H1 (cell line): ENCODE measurements at regions not wholly inside any gene's neighbourhood (a gene's known extent, or its start where the extent isn't known, plus 50 kb on each side); places are given as distances from the start of the nearest gene placed in this dataset.
A peak's percentile ranks its signal among the peaks of the same experiment; 100 is the strongest.

Source experiments
- CTCF ChIA-PET: fragments of 300-600 bp; sonication (Branson Sonifier 250); formaldehyde crosslinking; loops from one replicate; lab custom pipeline; 2021; ENCODE audit not compliant: partially characterized antibody; lab: Charles Lee
- POLR2A ChIA-PET: fragments of 300-600 bp; sonication (Branson Sonifier 250); formaldehyde crosslinking; loops from one replicate; lab custom pipeline; 2021; ENCODE audit warnings: inconsistent platforms; ENCODE audit not compliant: partially characterized antibody; lab: Charles Lee
- DNase-seq, 2 experiments: peaks; one replicate each; pipeline versions ENCODE4 v3.0.0 to v3.0.0-alpha.2; 2010 to 2022; ENCODE audit warnings: low spot score in 2 of 2, low read depth in 1 of 2, mixed read lengths in 1 of 2
- FAIRE-seq: peaks from 2 replicates; lab custom pipeline; 2011; peaks lifted over from hg19 to GRCh38; lab: Jason Lieb, UNC
- H2AFZ ChIP-seq: 2 replicates; pipeline ENCODE4 v1.8.1; 2012; ENCODE audit warnings: low read length, inconsistent platforms
- H2AK5ac ChIP-seq: 2 replicates; pipeline ENCODE4 v1.6.1; 2013; ENCODE audit warnings: low read depth, low read length
- H2BK120ac ChIP-seq: replicated peaks from 2 replicates; pipeline ENCODE3; 2013; ENCODE audit warnings: low read depth, low read length, inconsistent platforms
- H2BK12ac ChIP-seq: 2 replicates; pipeline ENCODE4 v1.6.1; 2013; ENCODE audit warnings: low read depth, low read length
- H2BK15ac ChIP-seq: 2 replicates; pipeline ENCODE4 v1.6.1; 2013; ENCODE audit warnings: low read length
- H2BK20ac ChIP-seq: 2 replicates; pipeline ENCODE4 v1.6.1; 2013; ENCODE audit warnings: low read length
- H2BK5ac ChIP-seq: 2 replicates; pipeline ENCODE4 v1.6.1; 2013; ENCODE audit warnings: low read depth, low read length
- H3K14ac ChIP-seq: 2 replicates; pipeline ENCODE4 v1.6.1; 2013; ENCODE audit warnings: inconsistent platforms; ENCODE audit not compliant: insufficient read length
- H3K18ac ChIP-seq: 2 replicates; pipeline ENCODE4 v1.6.1; 2013; ENCODE audit warnings: low read length; ENCODE audit errors: extremely low read depth
- H3K23ac ChIP-seq: 2 replicates; pipeline ENCODE4 v1.6.1; 2013; ENCODE audit warnings: inconsistent platforms; ENCODE audit not compliant: insufficient read length
- H3K23me2 ChIP-seq: 2 replicates; pipeline ENCODE4 v1.6.1; 2013; ENCODE audit warnings: low read depth, low read length
- H3K27ac ChIP-seq: 2 replicates; pipeline ENCODE4 v1.6.1; 2011; ENCODE audit warnings: low read depth, low read length, inconsistent platforms
- H3K27me3 ChIP-seq, 4 experiments: replicated peaks in 1 of 4; 1 replicate in 1 of 4; 2 replicates in 3 of 4; pipeline versions ENCODE4 v1.6.1 to v1.8.1; 2011 to 2013; ENCODE audit warnings: low read length in 3 of 4, mild to moderate bottlenecking in 3 of 4, inconsistent platforms in 2 of 4, mixed read lengths in 2 of 4, moderate library complexity in 1 of 4; ENCODE audit not compliant: control insufficient read depth in 3 of 4, insufficient read depth in 3 of 4; ENCODE audit errors: extremely low read depth in 1 of 4
- H3K36me3 ChIP-seq, 4 experiments: 2 replicates each; pipeline versions ENCODE4 v1.6.1 to v1.8.1; 2011 to 2013; ENCODE audit warnings: mild to moderate bottlenecking in 4 of 4, low read length in 3 of 4, moderate library complexity in 2 of 4, control low read depth in 1 of 4, inconsistent platforms in 1 of 4; ENCODE audit not compliant: insufficient read depth in 4 of 4, control insufficient read depth in 2 of 4
- H3K4ac ChIP-seq: replicated peaks from 2 replicates; pipeline ENCODE3; 2013; ENCODE audit warnings: low read length, low read depth, mixed read lengths, inconsistent platforms; ENCODE audit not compliant: insufficient read length
- H3K4me1 ChIP-seq, 4 experiments: replicated peaks in 1 of 4; 1 replicate in 1 of 4; 2 replicates in 3 of 4; pipeline versions ENCODE4 v1.6.1 to v1.8.1; 2011 to 2013; ENCODE audit warnings: low read length in 3 of 4, inconsistent platforms in 2 of 4, mixed read lengths in 1 of 4; ENCODE audit not compliant: insufficient read depth in 4 of 4, control insufficient read depth in 3 of 4
- H3K4me2 ChIP-seq, 2 experiments: 2 replicates each; pipeline versions ENCODE4 v1.6.1 to v1.8.1; 2011 to 2013; ENCODE audit warnings: low read depth in 2 of 2, low read length in 2 of 2, control low read depth in 1 of 2, inconsistent platforms in 1 of 2, mild to moderate bottlenecking in 1 of 2; ENCODE audit not compliant: insufficient read depth in 1 of 2
- H3K4me3 ChIP-seq, 4 experiments: fragments of 200-600, 300-600 bp in 1 of 4; sonication (generic), shearing (Covaris generic), sonication (Bioruptor Twin) in 1 of 4; 2 replicates each; pipeline versions ENCODE4 v1.5.1 to v1.8.1; 2011 to 2016; ENCODE audit warnings: low read length in 4 of 4, low read depth in 3 of 4, control low read depth in 2 of 4, inconsistent platforms in 2 of 4, mild to moderate bottlenecking in 2 of 4, mixed read lengths in 1 of 4, moderate library complexity in 1 of 4; ENCODE audit not compliant: insufficient read depth in 2 of 4; ENCODE audit errors: extremely low read depth in 1 of 4
- H3K56ac ChIP-seq: replicated peaks from 2 replicates; pipeline ENCODE3; 2013; ENCODE audit warnings: low read depth, mild to moderate bottlenecking, mixed read lengths, low read length, inconsistent platforms; ENCODE audit not compliant: insufficient read length
- H3K79me1 ChIP-seq: 2 replicates; pipeline ENCODE4 v1.6.1; 2013; ENCODE audit warnings: low read depth, low read length, control low read depth
- H3K79me2 ChIP-seq, 2 experiments: 2 replicates each; pipeline versions ENCODE4 v1.6.1 to v1.8.1; 2012 to 2013; ENCODE audit warnings: low read length in 2 of 2, mild to moderate bottlenecking in 2 of 2, inconsistent platforms in 1 of 2; ENCODE audit not compliant: insufficient read depth in 2 of 2, control insufficient read depth in 1 of 2
- H3K9ac ChIP-seq, 4 experiments: replicated peaks in 1 of 4; 1 replicate in 1 of 4; 2 replicates in 3 of 4; pipeline versions ENCODE4 v1.6.1 to v1.8.1; 2011 to 2013; ENCODE audit warnings: low read depth in 3 of 4, low read length in 3 of 4, control low read depth in 2 of 4, mild to moderate bottlenecking in 2 of 4, moderate library complexity in 2 of 4, inconsistent platforms in 1 of 4; ENCODE audit errors: extremely low read depth in 1 of 4
- H3K9me3 ChIP-seq, 2 experiments: 2 replicates each; pipeline versions ENCODE4 v1.6.1 to v1.8.1; 2012 to 2013; ENCODE audit warnings: mild to moderate bottlenecking in 2 of 2, moderate library complexity in 2 of 2, control low read depth in 1 of 2, inconsistent platforms in 1 of 2, low read depth in 1 of 2, low read length in 1 of 2, mixed read lengths in 1 of 2; ENCODE audit not compliant: insufficient read depth in 2 of 2
- H4K20me1 ChIP-seq, 2 experiments: replicated peaks in 1 of 2; 2 replicates each; pipeline versions ENCODE3 to v1.8.1; 2011 to 2013; ENCODE audit warnings: inconsistent platforms in 2 of 2, low read length in 2 of 2, mild to moderate bottlenecking in 1 of 2; ENCODE audit not compliant: insufficient read depth in 2 of 2, control insufficient read depth in 1 of 2
- H4K5ac ChIP-seq: 2 replicates; pipeline ENCODE4 v1.6.1; 2013; ENCODE audit warnings: low read length, low read depth, mixed read lengths, inconsistent platforms; ENCODE audit not compliant: insufficient read length
- H4K8ac ChIP-seq: 2 replicates; pipeline ENCODE4 v1.8.0; 2013; ENCODE audit warnings: mild to moderate bottlenecking, moderate library complexity, low read length, inconsistent platforms; ENCODE audit not compliant: insufficient read depth; ENCODE audit errors: extremely low read depth
- H4K91ac ChIP-seq: replicated peaks from 2 replicates; pipeline ENCODE3; 2013; ENCODE audit warnings: low read length, mixed read lengths, inconsistent platforms; ENCODE audit not compliant: insufficient read length
- CTBP2 ChIP-seq: IDR thresholded peaks from 2 replicates; pipeline ENCODE4 v1.7.0; 2011; ENCODE audit warnings: borderline replicate concordance, mild to moderate bottlenecking, moderate library complexity, mixed read lengths, low read length; ENCODE audit not compliant: insufficient read depth, insufficient read length
- EGR1 ChIP-seq: IDR thresholded peaks from 2 replicates; pipeline ENCODE4 v1.6.1; 2011; ENCODE audit warnings: low read depth, low read length, borderline replicate concordance
- EP300 ChIP-seq, 2 experiments: IDR thresholded peaks; 1 replicate in 1 of 2; 2 replicates in 1 of 2; pipeline ENCODE4 v1.6.1; 2011 to 2012; ENCODE audit warnings: low read depth in 2 of 2, low read length in 2 of 2, mild to moderate bottlenecking in 2 of 2, borderline replicate concordance in 1 of 2, inconsistent platforms in 1 of 2, moderate library complexity in 1 of 2
- HDAC6 ChIP-seq: IDR thresholded peaks from one replicate; pipeline ENCODE4 v1.7.1; 2012; ENCODE audit warnings: low read depth, mild to moderate bottlenecking, inconsistent platforms, low read length, moderate library complexity
- NANOG ChIP-seq: IDR thresholded peaks from 2 replicates; pipeline ENCODE4 v1.6.1; 2011; ENCODE audit warnings: low read length, low read depth, mild to moderate bottlenecking, inconsistent platforms; ENCODE audit not compliant: insufficient read depth, poor library complexity, severe bottlenecking
- SIRT6 ChIP-seq: IDR thresholded peaks from one replicate; pipeline ENCODE4 v1.7.1; 2012; ENCODE audit warnings: low read length, inconsistent platforms
- SP1 ChIP-seq: IDR thresholded peaks from 2 replicates; pipeline ENCODE4 v1.6.1; 2011; ENCODE audit warnings: low read depth, low read length
- YY1 ChIP-seq: IDR thresholded peaks from 2 replicates; pipeline ENCODE4 v1.6.1; 2011; ENCODE audit warnings: low read depth, mild to moderate bottlenecking, low read length
- WGBS, 2 experiments: shearing (Covaris generic) in 1 of 2; methylation state at CpG; one replicate each; pipeline versions ENCODE4 v1.1.6 to v1.1.7; 2013 to 2015; ENCODE audit warnings: low lambda C conversion rate in 2 of 2, mixed read lengths in 2 of 2, inconsistent platforms in 1 of 2, low coverage in 1 of 2, missing lambda C conversion rate in 1 of 2; ENCODE audit not compliant: insufficient replicate concordance in 2 of 2, insufficient coverage in 1 of 2, insufficient read length in 1 of 2; ENCODE audit errors: extremely low coverage in 1 of 2, missing lambda C conversion rate in 1 of 2; 5-methylcytosine and 5-hydroxymethylcytosine counted together

GRCh38 chr13:111511805-111512504, 191.5 kb downstream of the TEX29 start:
- Histone ChIP-seq H3K79me2 (no peaks in the 10 kb centered on the region), H3K27ac (no peak overlapping the region), H3K4me2 (no peak overlapping the region), H3K4me1 (no peaks in the 10 kb centered on the region; a peak in 1 of 7 replicates), H4K20me1 (peaks cover 0 to 4% of the 10 kb centered on the region in 2 experiments), H3K79me1 (no peaks in the 10 kb centered on the region), H2BK15ac (no peak overlapping the region), H3K56ac (no peak overlapping the region), H3K23ac (no peak overlapping the region), H3K36me3 (no peaks in the 10 kb centered on the region), H3K14ac (no peak overlapping the region), H2AFZ (no peak overlapping the region), H3K4me3 (no peak overlapping the region), H2BK5ac (0 out of 2 replicates have a peak overlapping the region, but pooled peaks have one; percentile 9), H4K5ac (no peak overlapping the region), H2BK12ac (peak overlapping the region; percentile 56), H4K91ac (peak overlapping the region; percentile 91), H2BK120ac (no peak overlapping the region), H3K18ac (no peak overlapping the region), H4K8ac (0 out of 2 replicates have a peak overlapping the region, but pooled peaks have one; percentile 19), H3K9me3 (no peaks in the 10 kb centered on the region), H2BK20ac (0 out of 2 replicates have a peak overlapping the region, but pooled peaks have one; percentile 32), H3K27me3 (no peaks in the 10 kb centered on the region), H3K23me2 (peaks cover 5% of the 10 kb centered on the region; the same call in 1 of the 2 replicates), H2AK5ac (peak overlapping the region; percentile 71; the same call in 1 of the 2 replicates), H3K4ac (no peak overlapping the region), H3K9ac (no peak overlapping the region)
- TF ChIP-seq NANOG = no peak
- TF ChIP-seq EP300 (IDR thresholded peaks at IDR 0.05; ENCODE audit: borderline replicate concordance in 1 of 2, low read depth in 2 of 2, low read length in 2 of 2) = no peak
- no peak for TF ChIP-seq EGR1
- no peak for TF ChIP-seq YY1
- no peak for TF ChIP-seq SIRT6
- no peak for TF ChIP-seq CTBP2
- TF ChIP-seq SP1 = no peak
- no peak for TF ChIP-seq HDAC6
- 89% methylated on average over 29 of the region's 29 CpGs; no CpG with 5 or more reads in 1 of the 2 experiments for WGBS, 2 experiments
- POLR2A ChIA-PET = no interaction called here
- no peak for DNase-seq
- FAIRE-seq = no peak
- CTCF ChIA-PET = interaction anchor here (1.2 kb wide), 1 partner anchor 29 kb away, joined by 4 read pairs; no protein-coding TSS in a partner anchor
